HFFc6 (cell line): ENCODE measurements at regions not wholly inside any gene's neighbourhood (a gene's known extent, or its start where the extent isn't known, plus 50 kb on each side); places are given as distances from the start of the nearest gene placed in this dataset.

Source experiments
- DNase-seq: peaks from one replicate; pipeline ENCODE4 v3.0.0-alpha.2; 2018
- H3K27ac Mint-ChIP-seq: 2 replicates; pipeline ENCODE4 v1.8.0; 2020; ENCODE audit warnings: mild to moderate bottlenecking, mixed read lengths
- H3K27me3 Mint-ChIP-seq: 2 replicates; pipeline ENCODE4 v1.8.0; 2021; ENCODE audit warnings: mild to moderate bottlenecking, moderate library complexity, mixed read lengths; ENCODE audit not compliant: insufficient read depth
- H3K36me3 Mint-ChIP-seq: 2 replicates; pipeline ENCODE4 v1.8.0; 2021; ENCODE audit warnings: low read depth, mixed read lengths
- H3K4me1 Mint-ChIP-seq: 2 replicates; pipeline ENCODE4 v1.8.0; 2020; ENCODE audit warnings: low read depth, mixed read lengths
- H3K4me3 Mint-ChIP-seq: 2 replicates; pipeline ENCODE4 v1.8.0; 2020; ENCODE audit warnings: mild to moderate bottlenecking, moderate library complexity, mixed read lengths
- H3K9me3 Mint-ChIP-seq: 2 replicates; pipeline ENCODE4 v1.8.0; 2020; ENCODE audit warnings: mild to moderate bottlenecking, mixed read lengths
- CTCF ChIP-seq: fragments of 200-600 bp; sonication (generic); IDR thresholded peaks from 2 replicates; pipeline ENCODE4 v1.5.0; 2021; ENCODE audit warnings: antibody characterized with exemption, mild to moderate bottlenecking

DNA sequence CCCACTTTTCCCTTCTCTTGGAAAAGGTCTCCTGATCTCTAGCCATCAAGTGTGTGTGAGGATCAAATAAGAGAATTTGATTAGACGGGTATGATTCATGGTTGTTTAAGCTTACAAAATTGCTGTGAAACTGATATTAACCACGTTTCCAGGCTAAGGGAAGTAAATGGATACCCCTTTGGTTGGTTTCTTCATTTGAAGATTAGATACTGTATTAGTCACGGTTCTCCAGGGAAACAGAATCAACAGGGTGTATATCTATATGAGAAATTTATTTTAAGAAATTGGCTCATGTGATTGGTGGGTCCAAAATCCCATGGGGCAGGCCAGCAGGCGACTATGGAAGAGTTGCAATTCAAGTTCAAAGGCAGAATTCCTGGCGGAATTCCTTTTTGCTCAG lies 112.7 kb upstream of the SELENOK start:
- Mint-ChIP-seq H3K27ac (no peak overlapping the region), H3K27me3 (no peaks in the 10 kb centered on the region), H3K9me3 (peaks cover 17% of the 10 kb centered on the region), H3K36me3 (no peaks in the 10 kb centered on the region), H3K4me1 (no peaks in the 10 kb centered on the region), H3K4me3 (no peak overlapping the region)
- TF ChIP-seq CTCF: no peak
- no peak for DNase-seq

GRCh38 chr3:54003136-54003535 lies 111.5 kb upstream of the SELENOK start:
- Mint-ChIP-seq H3K27me3 (no peaks in the 10 kb centered on the region), H3K27ac (no peak overlapping the region), H3K4me1 (no peaks in the 10 kb centered on the region), H3K36me3 (no peaks in the 10 kb centered on the region), H3K9me3 (peaks cover 15% of the 10 kb centered on the region), H3K4me3 (no peak overlapping the region)
- no peak for TF ChIP-seq CTCF
- DNase-seq: no peak

DNA sequence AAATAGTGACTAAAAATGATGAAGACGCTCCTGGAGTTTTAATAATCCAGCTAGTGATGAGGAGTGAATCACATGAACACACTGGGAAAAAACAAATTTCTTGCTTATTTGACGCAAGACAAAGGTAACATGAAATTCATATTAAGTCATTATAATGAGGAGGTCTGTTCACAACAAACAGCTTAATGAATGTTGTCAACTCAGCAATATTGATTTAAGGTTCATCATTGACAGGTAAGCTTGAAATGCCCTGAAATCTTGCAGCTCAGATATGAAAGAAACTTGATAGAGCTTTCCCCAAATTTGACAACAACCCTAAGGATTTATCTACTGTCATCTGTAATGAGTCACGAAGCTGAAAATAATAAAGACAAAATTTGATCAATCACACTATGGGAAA lies 108.1 kb upstream of the SELENOK start:
- H3K36me3 Mint-ChIP-seq: no peaks in the 10 kb centered on the region
- peaks cover 9% of the 10 kb centered on the region for H3K9me3 Mint-ChIP-seq
- no peak overlapping the region for H3K27ac Mint-ChIP-seq
- no peak for TF ChIP-seq CTCF
- DNase-seq: no peak
- no peaks in the 10 kb centered on the region; the same call in 1 of the 2 replicates for H3K27me3 Mint-ChIP-seq
- H3K4me3 Mint-ChIP-seq: no peak overlapping the region
- no peaks in the 10 kb centered on the region for H3K4me1 Mint-ChIP-seq

GRCh38 chr3:53998980-53999379 lies 107.3 kb upstream of the SELENOK start:
- peaks cover 9% of the 10 kb centered on the region for H3K9me3 Mint-ChIP-seq
- no peaks in the 10 kb centered on the region; the same call in 1 of the 2 replicates for H3K27me3 Mint-ChIP-seq
- no peak for TF ChIP-seq CTCF
- no peaks in the 10 kb centered on the region for H3K36me3 Mint-ChIP-seq
- H3K4me1 Mint-ChIP-seq: no peaks in the 10 kb centered on the region
- no peak for DNase-seq
- H3K4me3 Mint-ChIP-seq: no peak overlapping the region
- no peak overlapping the region for H3K27ac Mint-ChIP-seq

DNA sequence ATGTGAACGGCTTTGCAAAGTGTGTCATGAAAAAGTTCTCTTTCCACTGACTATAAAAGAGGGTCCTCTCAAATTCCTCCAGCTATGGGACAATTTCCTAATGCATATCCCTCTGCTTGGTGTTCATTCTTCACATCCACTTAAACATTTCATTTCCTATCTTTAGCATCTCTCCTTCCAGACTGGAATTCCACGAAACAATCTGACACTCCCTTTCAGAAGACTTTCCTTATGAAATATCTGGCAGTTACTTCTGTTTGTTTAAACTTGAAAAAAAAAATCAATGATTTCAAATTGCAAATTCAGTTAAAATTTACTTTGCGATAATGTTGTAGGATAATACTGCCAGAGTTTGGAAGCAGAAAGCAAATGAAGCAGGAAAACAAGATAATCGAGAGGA lies 105.8 kb upstream of the SELENOK start:
- no peak for TF ChIP-seq CTCF
- Mint-ChIP-seq H3K36me3 (no peaks in the 10 kb centered on the region), H3K4me3 (no peak overlapping the region), H3K27ac (no peak overlapping the region), H3K27me3 (no peaks in the 10 kb centered on the region; the same call in 1 of the 2 replicates), H3K4me1 (no peaks in the 10 kb centered on the region), H3K9me3 (peaks cover 9% of the 10 kb centered on the region)
- no peak for DNase-seq
